H9 (cell line): ENCODE measurements at regions not wholly inside any gene's neighbourhood (a gene's known extent, or its start where the extent isn't known, plus 50 kb on each side); places are given as distances from the start of the nearest gene placed in this dataset.

Experiments used
- DNase-seq: peaks from one replicate; pipeline ENCODE4 v3.0.0-alpha.2; 2017
- H2AFZ ChIP-seq: one replicate; pipeline ENCODE4 v1.6.1; 2013; ENCODE audit warnings: mild to moderate bottlenecking, low read length, control low read depth, moderate library complexity
- H2AK5ac ChIP-seq: 2 replicates; pipeline ENCODE4 v1.6.1; 2013; ENCODE audit warnings: low read length, control low read depth, mixed read lengths; ENCODE audit not compliant: insufficient read length
- H2BK120ac ChIP-seq: one replicate; pipeline ENCODE4 v1.6.1; 2013; ENCODE audit warnings: low read depth, mild to moderate bottlenecking, low read length, control low read depth, inconsistent platforms; ENCODE audit not compliant: poor library complexity, severe bottlenecking
- H2BK12ac ChIP-seq: 2 replicates; pipeline ENCODE4 v1.6.1; 2013; ENCODE audit warnings: low read length, control low read depth, mixed read lengths, low read depth; ENCODE audit not compliant: insufficient read length
- H2BK15ac ChIP-seq: 2 replicates; pipeline ENCODE4 v1.6.1; 2013; ENCODE audit warnings: low read depth, low read length, control low read depth
- H2BK20ac ChIP-seq: one replicate; pipeline ENCODE4 v1.6.1; 2013; ENCODE audit warnings: low read depth, mild to moderate bottlenecking, low read length, control low read depth, inconsistent platforms; ENCODE audit not compliant: poor library complexity, severe bottlenecking
- H2BK5ac ChIP-seq: 2 replicates; pipeline ENCODE4 v1.6.1; 2013; ENCODE audit warnings: low read length, control low read depth, mixed read lengths; ENCODE audit not compliant: insufficient read length
- H3K14ac ChIP-seq: 2 replicates; pipeline ENCODE4 v1.6.1; 2013; ENCODE audit warnings: low read length, control low read depth; ENCODE audit not compliant: insufficient read depth
- H3K18ac ChIP-seq: 2 replicates; pipeline ENCODE4 v1.6.1; 2013; ENCODE audit warnings: low read depth, mild to moderate bottlenecking, mixed read lengths, low read length, control low read depth; ENCODE audit not compliant: insufficient read length
- H3K23ac ChIP-seq: 2 replicates; pipeline ENCODE4 v1.6.1; 2013; ENCODE audit warnings: low read length, control low read depth, mixed read lengths, low read depth; ENCODE audit not compliant: insufficient read length
- H3K23me2 ChIP-seq: 2 replicates; pipeline ENCODE4 v1.6.1; 2013; ENCODE audit warnings: low read depth, mild to moderate bottlenecking, mixed read lengths, low read length, control low read depth; ENCODE audit not compliant: insufficient read length, poor library complexity, severe bottlenecking
- H3K27ac ChIP-seq: 2 replicates; pipeline ENCODE4 v1.5.1; 2013; ENCODE audit warnings: low read length, control low read depth, mixed read lengths, low read depth; ENCODE audit not compliant: insufficient read length
- H3K27me3 ChIP-seq: 2 replicates; pipeline ENCODE4 v1.6.1; 2013; ENCODE audit warnings: low read length, control low read depth, inconsistent platforms; ENCODE audit not compliant: insufficient read depth
- H3K4ac ChIP-seq: 2 replicates; pipeline ENCODE4 v1.6.1; 2013; ENCODE audit warnings: low read depth, mild to moderate bottlenecking, control low read depth, inconsistent platforms, low read length, moderate library complexity
- H3K4me1 ChIP-seq: 2 replicates; pipeline ENCODE4 v1.6.1; 2013; ENCODE audit warnings: low read length, control low read depth, inconsistent platforms; ENCODE audit not compliant: insufficient read depth
- H3K4me2 ChIP-seq: 2 replicates; pipeline ENCODE4 v1.6.1; 2013; ENCODE audit warnings: low read length, control low read depth, mixed read lengths; ENCODE audit not compliant: insufficient read length, insufficient read depth
- H3K56ac ChIP-seq: 2 replicates; pipeline ENCODE4 v1.6.1; 2013; ENCODE audit warnings: low read depth, mild to moderate bottlenecking, mixed read lengths, low read length, control low read depth; ENCODE audit not compliant: insufficient read length
- H3K79me1 ChIP-seq: 2 replicates; pipeline ENCODE4 v1.6.1; 2013; ENCODE audit warnings: low read depth, mild to moderate bottlenecking, moderate library complexity, low read length, control low read depth, inconsistent platforms; ENCODE audit not compliant: insufficient read depth, poor library complexity, severe bottlenecking
- H3K79me2 ChIP-seq: 2 replicates; pipeline ENCODE4 v1.6.1; 2013; ENCODE audit warnings: low read length, control low read depth, inconsistent platforms; ENCODE audit not compliant: insufficient read depth
- H3K9ac ChIP-seq: 2 replicates; pipeline ENCODE4 v1.6.1; 2013; ENCODE audit warnings: low read length, control low read depth, mixed read lengths; ENCODE audit not compliant: insufficient read length; ENCODE audit errors: extremely low read depth
- H3K9me3 ChIP-seq: one replicate; pipeline ENCODE4 v1.6.1; 2013; ENCODE audit warnings: low read depth, low read length, inconsistent platforms; ENCODE audit not compliant: control insufficient read depth
- H3T11ph ChIP-seq: one replicate; pipeline ENCODE4 v1.6.1; 2013; ENCODE audit warnings: mild to moderate bottlenecking, low read length, control low read depth, inconsistent platforms
- H4K20me1 ChIP-seq: one replicate; pipeline ENCODE4 v1.6.1; 2013; ENCODE audit not compliant: control insufficient read depth, insufficient read length, insufficient read depth
- H4K5ac ChIP-seq: 2 replicates; pipeline ENCODE4 v1.6.1; 2013; ENCODE audit warnings: low read depth, mild to moderate bottlenecking, mixed read lengths, low read length, control low read depth; ENCODE audit not compliant: insufficient read length
- H4K8ac ChIP-seq: replicated peaks from 2 replicates; pipeline ENCODE4 v1.6.1; 2013; ENCODE audit warnings: low read length, control low read depth, mixed read lengths, low read depth; ENCODE audit not compliant: insufficient read length
- H4K91ac ChIP-seq: 2 replicates; pipeline ENCODE4 v1.6.1; 2013; ENCODE audit warnings: low read depth, mild to moderate bottlenecking, moderate library complexity, mixed read lengths, low read length, control low read depth; ENCODE audit not compliant: insufficient read length
- H3K27ac Mint-ChIP-seq, 3 experiments: 2 replicates in 2 of 3; 3 replicates in 1 of 3; pipeline ENCODE4 v1.8.0; 2020 to 2021; ENCODE audit warnings: mixed read lengths in 3 of 3, mild to moderate bottlenecking in 1 of 3, moderate library complexity in 1 of 3
- H3K27me3 Mint-ChIP-seq: 2 replicates; pipeline ENCODE4 v1.8.0; 2021; ENCODE audit warnings: low read depth, mild to moderate bottlenecking, moderate library complexity, mixed read lengths
- H3K36me3 Mint-ChIP-seq, 3 experiments: 2 replicates in 2 of 3; 3 replicates in 1 of 3; pipeline ENCODE4 v1.8.0; 2020 to 2021; ENCODE audit warnings: low read depth in 3 of 3, mixed read lengths in 3 of 3; ENCODE audit not compliant: insufficient read depth in 1 of 3
- H3K4me1 Mint-ChIP-seq, 2 experiments: 2 replicates each; pipeline ENCODE4 v1.8.0; 2020; ENCODE audit warnings: mixed read lengths in 2 of 2
- H3K4me3 Mint-ChIP-seq, 2 experiments: 2 replicates in 1 of 2; 3 replicates in 1 of 2; pipeline ENCODE4 v1.8.0; 2020 to 2021; ENCODE audit warnings: mild to moderate bottlenecking in 2 of 2, mixed read lengths in 2 of 2, moderate library complexity in 1 of 2
- H3K9me3 Mint-ChIP-seq, 2 experiments: 2 replicates in 1 of 2; 3 replicates in 1 of 2; pipeline ENCODE4 v1.8.0; 2020; ENCODE audit warnings: mild to moderate bottlenecking in 2 of 2, mixed read lengths in 2 of 2, moderate library complexity in 1 of 2
- CTCF ChIP-seq: fragments of 200-600 bp; sonication (generic); conservative IDR thresholded peaks from 3 replicates; pipeline ENCODE4 v1.8.0; 2021; ENCODE audit warnings: antibody characterized with exemption, mild to moderate bottlenecking
- WGBS: extraction: QIAGEN DNeasy Blood & Tissue Kit; methylation state at CpG from one replicate; pipeline ENCODE4 v1.1.7; 2013; ENCODE audit warnings: missing lambda C conversion rate, low lambda C conversion rate, mixed read lengths; ENCODE audit not compliant: insufficient read length; ENCODE audit errors: extremely low coverage; 5-methylcytosine and 5-hydroxymethylcytosine counted together

- H2AFZ ChIP-seq: no peak overlapping the region
- peak overlapping the region in 2 of 3 experiments; percentile 65 to 77; a peak in 3 of 7 replicates for H3K27ac Mint-ChIP-seq
- H3K9ac ChIP-seq: no peak overlapping the region
- no peak overlapping the region for H3T11ph ChIP-seq
- H3K56ac ChIP-seq: no peak overlapping the region
- no peak for TF ChIP-seq CTCF
- no peak overlapping the region for H4K91ac ChIP-seq
- peaks cover 9% of the 10 kb centered on the region for H3K27me3 Mint-ChIP-seq
- no peak overlapping the region for H3K27ac ChIP-seq
- H3K79me1 ChIP-seq: no peaks in the 10 kb centered on the region
- H3K14ac ChIP-seq: no peak overlapping the region
- no peaks in the 10 kb centered on the region for H3K79me2 ChIP-seq
- H3K18ac ChIP-seq: no peak overlapping the region
- peaks cover 19 to 26% of the 10 kb centered on the region in 2 experiments for H3K4me1 Mint-ChIP-seq
- H3K23ac ChIP-seq: no peak overlapping the region
- no peaks in the 10 kb centered on the region for H3K27me3 ChIP-seq
- no peak overlapping the region for H3K4ac ChIP-seq
- no CpG with 5 or more reads among the region's 9 CpGs for WGBS
- H4K5ac ChIP-seq: no peak overlapping the region
- DNase-seq: no peak
- H2BK120ac ChIP-seq: no peak overlapping the region
- no peak overlapping the region for H2BK20ac ChIP-seq
- no peak overlapping the region for H2BK12ac ChIP-seq
- no peak overlapping the region for H2BK5ac ChIP-seq
- no peaks in the 10 kb centered on the region for H3K23me2 ChIP-seq
- no peaks in the 10 kb centered on the region for H3K9me3 Mint-ChIP-seq
- H2AK5ac ChIP-seq: no peak overlapping the region
- no peak overlapping the region for H3K4me2 ChIP-seq
- peaks cover 1% of the 10 kb centered on the region; the same call in 1 of the 2 replicates for H3K4me1 ChIP-seq
- H3K9me3 ChIP-seq: no peaks in the 10 kb centered on the region
- H4K20me1 ChIP-seq: no peaks in the 10 kb centered on the region
- H3K36me3 Mint-ChIP-seq: no peaks in the 10 kb centered on the region
- H4K8ac ChIP-seq: no peak overlapping the region
- no peak overlapping the region for H3K4me3 Mint-ChIP-seq
- no peak overlapping the region for H2BK15ac ChIP-seq
Measured at GRCh38 chr2:42902939-42903709, 110.7 kb upstream of the HAAO start.
